ENCODE measurements at regions not wholly inside any gene's neighbourhood (a gene's known extent, or its start where the extent isn't known, plus 50 kb on each side); places are given as distances from the start of the nearest gene placed in this dataset.
"Not testable (repeated sequence)": the region's sequence is repeated elsewhere in the genome, so short reads cannot be mapped to it uniquely, and the experiment has no call there.

DNA sequence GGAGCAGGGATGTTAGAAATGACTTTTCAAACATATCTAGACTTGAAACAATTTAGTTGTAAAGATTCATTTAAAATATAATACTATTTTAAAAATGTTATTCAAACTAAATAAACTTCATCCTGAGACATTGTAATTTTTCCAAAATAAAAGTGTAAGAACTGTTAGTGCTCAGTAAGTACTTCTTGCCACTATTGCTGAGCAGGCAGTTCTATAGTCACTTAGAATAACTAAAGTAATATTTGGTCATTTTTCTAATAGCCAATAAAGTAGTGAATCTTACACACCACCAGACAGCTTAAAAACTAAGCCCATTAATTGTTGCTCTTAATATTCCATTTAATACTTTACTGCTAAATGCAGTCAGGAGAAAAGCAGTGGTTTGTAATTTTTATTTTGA lies 1120.0 kb upstream of the CDH10 start:
- no peak for DNase-seq

DNA sequence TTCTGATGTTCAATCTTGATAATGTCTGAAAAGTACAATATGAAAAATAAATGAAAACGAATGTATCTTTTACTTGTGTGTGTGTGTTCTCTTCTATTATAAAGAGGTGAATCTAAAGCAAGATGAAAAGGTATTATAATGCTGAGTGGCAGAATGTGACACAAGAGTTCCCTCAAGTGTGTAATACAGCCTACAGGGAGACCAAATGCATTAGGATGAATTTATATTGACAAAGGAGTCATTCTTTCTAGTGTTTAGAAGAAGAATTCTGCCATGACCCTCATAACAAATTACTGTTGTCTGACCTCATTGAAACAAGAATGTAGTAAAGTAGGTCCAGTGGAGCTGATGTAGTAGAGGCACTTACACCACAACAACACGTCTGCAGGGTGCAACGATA lies 1119.0 kb upstream of the CDH10 start:
- no peak for DNase-seq

DNA sequence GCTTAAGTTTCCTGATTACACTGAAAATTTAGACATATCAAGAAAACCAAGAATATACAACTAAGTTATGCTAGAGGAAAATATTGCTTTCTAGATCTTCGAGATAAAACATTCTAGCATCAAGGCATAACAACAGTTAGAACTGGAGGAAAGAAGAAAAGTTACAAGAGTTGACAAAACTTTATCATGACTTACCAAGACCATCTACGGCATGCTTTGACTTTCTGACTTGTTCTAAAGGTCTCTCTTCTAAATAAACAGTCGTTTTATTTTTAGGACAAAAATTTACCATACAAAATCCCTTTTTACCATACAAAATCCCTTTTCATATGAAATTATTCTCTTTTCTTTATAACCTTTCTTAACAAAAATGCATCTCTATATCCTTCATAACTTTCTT lies 1110.1 kb upstream of the CDH10 start:
- DNase-seq = no peak

DNA sequence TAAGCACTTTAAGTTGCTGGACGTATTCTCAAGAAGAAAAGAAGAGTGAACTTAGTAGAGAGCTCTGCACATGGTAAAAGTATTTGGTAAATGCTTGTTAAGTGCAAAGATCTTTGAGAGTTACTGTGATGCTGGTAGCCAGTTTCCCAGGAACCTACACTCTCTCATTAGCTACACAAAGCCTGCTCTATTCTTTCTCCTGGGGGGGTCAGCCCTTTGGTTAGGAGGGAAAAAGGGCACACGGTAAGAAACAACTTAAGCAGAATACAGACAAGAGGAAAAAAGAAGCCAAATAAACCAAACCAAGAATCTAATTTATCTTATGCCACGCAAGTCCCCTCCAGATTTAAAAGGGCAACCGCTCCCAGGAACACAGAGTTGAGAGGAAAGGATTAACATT lies 1100.1 kb upstream of the CDH10 start:
- no peak for DNase-seq

DNA sequence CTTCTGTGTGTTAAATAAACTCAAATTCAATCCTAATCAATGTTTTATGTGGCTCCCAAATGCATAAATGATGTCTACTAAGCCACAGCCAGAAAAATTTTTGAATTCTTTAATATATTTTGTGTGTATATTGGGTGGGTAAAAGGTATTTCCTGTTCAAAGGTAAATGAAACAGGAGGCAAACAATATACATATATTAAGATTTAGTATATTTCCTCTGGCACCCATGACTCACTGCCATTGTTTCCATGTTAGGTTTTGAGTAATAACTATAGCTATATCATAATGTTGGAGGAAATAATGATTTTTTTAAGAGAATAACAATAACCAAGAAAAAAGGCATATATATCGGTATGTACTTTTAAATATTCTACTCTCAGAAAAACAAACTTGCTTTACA lies 1071.9 kb upstream of the CDH10 start:
- DNase-seq = no peak

DNA sequence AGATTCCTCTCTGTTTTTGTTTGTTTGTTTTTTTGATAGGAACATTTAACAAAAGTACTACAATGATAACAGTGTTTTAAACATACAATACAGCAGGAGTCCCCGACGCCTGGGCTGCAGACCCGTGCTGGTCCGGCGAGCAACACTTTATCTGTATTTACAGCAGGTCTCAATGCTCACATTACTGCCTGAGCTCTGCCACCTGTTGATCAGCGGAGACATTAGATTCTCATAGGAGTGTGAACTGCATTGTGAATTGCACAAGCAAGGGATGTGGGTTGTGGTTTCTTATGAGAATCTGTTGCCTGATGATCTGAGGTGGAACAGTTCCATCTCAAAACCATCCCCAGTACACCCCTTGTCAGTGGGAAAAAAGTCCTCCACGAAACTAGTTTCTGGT lies 1068.5 kb upstream of the CDH10 start:
- no peak for DNase-seq

DNA sequence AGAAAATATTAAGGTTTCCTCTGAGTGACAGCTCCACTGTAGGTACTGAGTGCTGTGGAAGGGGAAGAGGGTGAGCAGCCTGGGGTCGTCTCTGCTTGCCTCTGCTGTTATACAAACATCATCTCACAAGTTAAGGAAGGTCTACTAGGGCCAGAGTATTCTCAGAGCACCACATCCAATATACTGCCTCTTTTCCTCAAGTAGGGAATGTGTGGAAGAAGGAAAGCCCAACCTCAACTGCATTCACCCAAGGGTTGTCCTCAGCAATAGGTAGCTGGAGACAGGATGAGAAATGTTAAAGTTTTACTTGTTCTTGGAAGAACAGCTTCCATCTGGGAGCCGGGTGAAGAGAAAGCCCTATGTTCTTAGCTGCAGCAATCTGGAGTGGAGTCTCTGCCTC lies 1062.3 kb upstream of the CDH10 start:
- DNase-seq = no peak

DNA sequence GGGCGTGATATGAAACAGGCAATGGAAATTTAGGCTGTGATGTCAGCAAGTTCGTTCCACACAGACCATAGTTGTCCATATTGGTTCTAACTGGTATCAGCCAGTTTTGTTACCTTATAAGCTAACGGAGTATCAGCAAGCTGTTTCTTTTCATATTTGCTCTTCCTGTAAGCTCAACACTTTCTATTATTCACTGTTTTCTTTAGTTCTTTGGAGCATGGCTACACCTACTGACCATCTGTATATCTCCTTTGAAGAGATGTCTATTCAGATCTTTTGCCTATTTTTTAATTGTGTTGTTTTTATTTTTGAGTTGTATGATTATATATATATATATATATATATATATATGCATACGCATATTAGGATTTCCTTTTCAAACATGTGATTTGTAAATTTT lies 1057.2 kb upstream of the CDH10 start:
- no peak for DNase-seq

DNA sequence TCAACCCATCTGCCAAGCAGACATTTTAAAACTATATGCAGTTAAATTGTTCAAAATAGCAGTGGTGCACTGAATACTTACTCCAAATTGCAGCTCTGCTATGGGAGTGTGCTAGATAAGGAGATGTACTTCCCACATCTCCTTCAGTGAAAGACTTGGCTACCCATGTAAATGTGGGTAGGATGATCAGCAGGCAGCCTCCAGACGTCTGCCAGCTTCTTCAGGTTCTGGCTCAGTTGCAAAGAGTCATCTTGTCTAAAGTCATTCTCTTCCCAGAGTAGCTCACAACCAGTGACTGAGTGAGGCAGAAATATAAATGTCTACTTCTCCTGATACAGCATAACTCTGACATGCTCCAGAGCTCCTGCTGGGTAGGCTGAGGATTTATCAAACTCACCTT lies 1050.0 kb upstream of the CDH10 start:
- DNase-seq = no peak

DNA sequence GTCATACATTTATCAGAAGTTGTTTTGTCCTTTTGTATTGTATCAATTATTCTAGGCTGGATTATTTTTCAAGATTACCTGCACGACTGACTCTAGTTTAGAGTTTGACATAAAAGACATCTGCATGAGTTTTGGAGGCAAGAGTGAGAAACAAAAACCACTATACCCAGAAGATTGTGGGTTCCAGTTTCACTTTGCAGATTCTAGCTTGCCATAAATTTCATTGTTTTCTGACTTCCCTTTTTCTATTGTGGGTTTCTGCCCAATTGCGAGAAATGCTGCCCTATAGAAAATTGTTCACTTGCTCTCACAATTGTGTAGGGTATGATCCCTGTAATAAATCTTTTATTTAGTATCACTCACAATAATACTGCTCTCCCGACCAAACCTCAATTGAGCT lies 1043.4 kb upstream of the CDH10 start:
- DNase-seq = no peak

DNA sequence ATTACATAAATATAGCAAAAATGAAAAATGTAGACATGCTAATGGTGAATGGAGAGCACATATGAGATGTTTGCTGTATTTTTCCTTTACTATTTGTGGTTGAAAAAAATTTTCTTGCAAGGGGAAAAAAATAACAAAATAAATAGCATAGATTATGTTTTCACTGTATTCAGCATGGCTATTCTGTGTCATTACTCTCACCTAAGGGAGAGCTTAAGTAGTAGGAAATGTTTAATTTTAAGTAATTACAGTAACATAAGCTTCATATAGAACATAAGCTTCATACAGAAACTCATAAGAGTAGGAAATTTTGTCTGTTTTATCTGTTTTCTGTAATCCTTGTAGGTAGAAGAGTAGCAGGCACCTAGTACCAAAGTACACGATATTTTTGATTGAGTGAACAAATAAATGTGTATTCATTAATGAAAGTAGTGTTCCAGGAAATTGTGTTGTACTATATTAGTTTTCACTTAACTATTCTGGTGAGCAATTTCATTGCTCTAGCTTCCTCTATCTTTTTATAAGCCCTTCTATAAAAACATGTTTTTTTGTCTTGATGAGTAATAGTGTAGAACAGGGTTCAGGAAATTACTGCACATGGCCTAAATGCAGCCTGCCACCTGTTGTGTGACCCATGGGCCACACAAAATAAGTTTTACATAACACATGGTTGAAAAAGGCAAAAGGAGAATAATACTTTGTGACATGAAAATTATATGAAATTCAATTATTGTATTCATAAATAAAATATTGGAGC lies 1025.0 kb upstream of the CDH10 start:
- DNase-seq = no peak

DNA sequence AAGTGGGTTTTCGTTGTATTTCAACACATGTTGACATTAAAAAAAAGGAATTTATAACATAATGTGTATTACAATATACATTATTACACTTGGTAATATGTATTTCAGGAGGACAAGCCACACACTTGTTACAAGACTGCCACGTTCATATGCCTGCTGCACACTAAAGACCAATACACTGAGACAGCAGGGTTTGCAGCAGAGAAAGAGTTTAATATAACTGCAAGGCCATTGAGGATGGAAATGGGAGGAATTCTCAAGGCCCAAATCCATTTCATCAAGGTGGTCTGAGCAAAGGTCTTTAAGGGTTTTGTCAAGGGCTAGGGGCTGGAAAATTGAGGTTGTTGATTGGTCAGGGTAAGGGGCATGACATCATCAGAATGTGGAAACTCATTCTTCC lies 1017.8 kb upstream of the CDH10 start:
- DNase-seq = no peak

DNA sequence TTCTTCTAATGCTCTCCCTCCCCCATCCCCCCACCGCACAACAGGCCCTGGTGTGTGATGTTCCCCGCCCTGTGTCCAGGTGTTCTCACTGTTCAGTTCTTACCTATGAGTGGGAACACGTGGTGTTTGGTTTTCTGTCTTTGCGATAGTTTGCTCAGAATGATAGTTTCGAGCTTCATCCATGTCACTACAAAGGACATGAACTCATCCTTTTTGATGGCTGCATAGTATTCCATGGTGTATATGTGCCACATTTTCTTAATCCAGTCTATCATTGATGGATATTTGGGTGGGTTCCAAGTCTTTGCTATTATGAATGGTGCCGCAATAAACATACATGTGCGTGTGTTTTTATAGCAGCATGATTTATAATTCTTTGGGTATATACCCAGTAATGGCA lies 1005.5 kb upstream of the CDH10 start:
- DNase-seq = not testable (repeated sequence)

DNA sequence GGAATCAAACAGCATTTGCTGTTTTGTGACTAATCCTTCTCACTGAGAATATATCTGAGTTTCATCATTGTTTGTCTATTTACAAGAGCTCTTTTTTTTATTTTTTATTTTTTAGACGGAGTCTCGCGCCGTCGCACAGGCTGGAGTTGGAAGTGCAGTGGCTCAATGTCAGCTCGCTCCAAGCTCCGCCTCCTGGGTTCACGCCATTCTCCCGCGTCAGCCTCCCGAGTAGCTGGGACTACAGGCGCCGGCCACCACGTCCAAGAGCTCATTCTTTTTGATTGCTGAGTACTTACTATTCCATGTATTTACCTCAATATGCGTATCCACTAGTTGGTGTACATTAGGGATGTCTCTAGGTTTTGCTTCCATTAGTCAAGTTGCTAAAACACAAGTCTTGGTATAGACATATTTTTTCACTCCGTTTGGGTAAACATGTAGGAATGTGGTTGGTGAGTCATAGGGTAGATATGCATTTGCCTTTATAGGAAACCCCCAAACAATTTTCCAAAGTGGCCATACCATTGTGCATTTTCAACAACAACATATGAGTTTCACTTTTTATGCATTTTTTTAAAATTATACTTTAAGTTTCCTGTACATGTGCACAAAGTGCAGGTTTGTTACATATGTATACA lies 1005.0 kb upstream of the CDH10 start:
- no peak for DNase-seq

DNA sequence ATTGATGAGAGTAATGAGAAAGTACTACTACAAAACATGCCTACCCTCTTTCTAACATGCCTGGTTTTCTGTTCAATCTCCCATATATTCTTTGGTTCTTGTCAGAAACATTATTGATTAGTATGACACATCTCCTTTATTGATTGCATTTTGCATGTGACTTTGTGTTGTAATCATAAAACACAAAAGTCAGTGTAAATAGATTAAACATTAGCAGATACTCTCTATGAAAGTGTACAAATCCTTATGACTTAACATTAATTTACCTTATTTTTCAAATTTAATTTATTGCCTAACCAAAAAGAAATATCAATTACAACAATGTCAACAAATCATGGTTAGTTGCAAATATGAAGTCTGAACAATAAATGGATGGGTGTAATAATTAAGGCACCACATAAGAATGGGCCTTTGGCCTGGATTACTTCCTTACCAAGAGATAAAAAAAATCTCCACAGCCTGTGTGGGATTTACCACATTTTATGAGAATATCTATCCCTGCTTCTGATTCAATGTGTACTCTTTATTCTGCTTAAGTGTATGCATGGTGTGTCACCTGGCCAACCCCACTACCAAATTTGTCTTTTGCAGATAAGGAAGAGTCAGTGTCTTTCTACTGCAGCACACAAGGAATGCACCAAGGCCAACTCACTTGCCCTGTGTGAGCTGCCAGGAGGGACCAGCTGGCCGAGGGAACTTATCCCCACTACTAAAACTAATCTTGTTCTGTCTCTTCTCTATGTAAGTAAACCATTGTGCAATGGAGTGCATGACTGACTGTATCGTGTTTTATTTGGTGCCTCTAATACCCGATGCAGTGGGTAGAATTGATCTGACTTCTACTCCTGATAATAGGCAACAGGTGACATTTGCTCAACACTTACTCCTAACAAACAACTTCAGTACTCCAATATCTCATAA lies 1001.9 kb upstream of the CDH10 start:
- DNase-seq = no peak

DNA sequence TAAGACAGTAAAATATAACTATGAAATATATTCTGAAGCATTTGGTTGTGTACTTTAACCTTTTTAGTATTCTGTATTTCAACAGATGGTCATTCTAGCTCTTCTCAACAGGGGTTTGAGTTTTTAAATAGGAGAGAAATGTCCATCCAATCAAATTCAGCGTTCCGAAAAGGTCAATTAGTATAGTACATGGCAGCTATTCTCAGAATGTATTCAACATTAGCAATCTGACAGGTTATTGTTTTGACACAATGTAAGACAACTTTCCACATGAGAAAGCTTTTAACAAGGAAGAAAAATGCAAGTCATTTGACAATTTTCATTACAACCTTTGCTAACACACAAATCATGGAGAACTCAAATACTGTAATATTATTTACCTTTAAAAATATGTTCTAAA lies 996.3 kb upstream of the CDH10 start:
- DNase-seq = no peak

DNA sequence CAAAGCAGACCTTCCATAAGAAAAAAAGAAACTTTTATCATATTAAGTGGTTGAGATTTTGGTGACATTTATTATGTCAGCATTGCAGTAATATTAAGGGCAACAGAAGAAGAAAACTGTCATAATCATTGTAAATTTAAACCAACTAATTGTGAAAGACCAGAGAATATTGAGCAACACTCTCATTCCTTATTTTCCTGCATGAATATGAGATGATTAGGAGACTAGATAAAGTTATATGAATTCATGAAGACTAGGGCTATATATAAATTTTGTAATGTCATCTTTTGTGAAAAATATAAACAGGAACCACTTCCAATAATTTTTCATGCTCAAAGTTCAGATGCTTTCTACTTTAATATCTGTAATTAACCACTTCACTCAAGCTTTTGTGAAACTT lies 974.5 kb upstream of the CDH10 start:
- DNase-seq = no peak

DNA sequence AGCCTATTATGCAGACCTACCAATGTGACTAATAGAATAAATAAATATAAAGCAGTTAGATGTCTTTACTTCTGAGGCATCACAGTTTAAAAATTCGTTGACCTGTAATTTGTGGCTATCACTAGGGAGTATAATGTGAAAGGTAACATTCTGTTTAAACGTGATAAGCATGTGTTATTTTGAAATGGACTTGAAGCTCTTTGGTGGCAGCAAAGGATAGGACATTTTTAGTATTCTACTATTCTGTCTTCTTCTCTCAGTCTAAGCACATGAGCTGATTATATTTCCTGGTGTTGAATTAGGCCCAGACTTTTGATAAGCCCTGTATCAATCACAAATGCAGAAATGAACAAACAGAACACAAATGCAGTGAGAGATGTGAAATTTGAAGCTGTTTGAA lies 974.0 kb upstream of the CDH10 start:
- DNase-seq = no peak

DNA sequence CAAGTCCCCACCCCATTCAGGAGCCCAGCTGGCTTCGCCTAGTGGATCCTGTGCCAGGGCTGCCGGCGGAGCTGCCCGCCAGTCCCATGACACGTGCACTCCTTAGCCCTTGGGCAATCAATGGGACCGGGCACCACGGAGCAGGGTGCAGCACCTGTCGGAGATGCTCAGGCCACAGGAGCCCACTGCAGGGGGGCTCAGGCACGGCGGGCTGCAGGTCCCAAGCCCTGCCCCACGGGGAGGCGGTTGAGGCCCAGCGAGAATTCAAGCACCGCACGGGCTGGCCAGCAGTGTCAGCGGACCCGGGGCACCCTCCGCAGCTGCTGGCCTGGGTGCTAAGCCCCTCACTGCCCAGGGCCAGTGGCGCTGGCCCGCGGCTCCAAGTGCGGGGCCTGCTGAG lies 969.7 kb upstream of the CDH10 start:
- no peak for DNase-seq

DNA sequence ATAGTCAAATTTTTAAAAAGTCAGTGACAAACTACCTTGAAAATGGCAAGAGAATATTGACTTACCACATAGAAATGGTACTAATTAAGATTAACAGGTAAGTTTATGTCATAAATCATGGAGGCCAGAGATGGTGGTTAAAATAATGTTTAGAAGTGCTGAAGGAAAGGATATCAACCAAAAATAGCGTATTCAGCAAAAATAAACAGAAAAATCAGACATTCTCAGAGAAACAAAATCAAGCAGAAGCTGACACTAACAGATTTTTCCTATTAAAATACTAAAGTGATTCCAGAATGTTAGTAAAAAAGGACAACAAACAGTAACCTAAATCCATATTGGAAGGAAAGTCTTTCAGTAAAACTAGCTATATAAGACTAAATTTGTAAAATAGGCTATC lies 959.9 kb upstream of the CDH10 start:
- DNase-seq = no peak

DNA sequence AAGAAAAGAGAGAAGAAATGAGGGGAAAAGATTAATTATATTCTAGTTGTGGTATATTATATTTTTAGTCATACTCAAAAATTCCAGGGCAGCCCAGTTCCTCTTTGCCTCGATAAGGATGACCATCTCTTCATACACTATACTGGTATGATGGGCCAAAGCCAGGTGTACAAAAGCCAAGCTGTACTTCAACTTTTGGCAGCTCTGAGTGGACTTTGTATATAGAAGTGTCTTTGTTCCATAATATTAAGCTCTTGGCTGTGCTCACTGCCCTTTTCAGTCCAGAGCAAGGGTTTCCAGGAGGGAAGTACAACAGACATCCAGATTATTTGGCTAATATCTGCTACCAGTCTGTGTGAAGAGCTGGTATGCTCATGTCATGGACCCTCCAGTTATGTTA lies 934.3 kb upstream of the CDH10 start:
- DNase-seq = no peak

DNA sequence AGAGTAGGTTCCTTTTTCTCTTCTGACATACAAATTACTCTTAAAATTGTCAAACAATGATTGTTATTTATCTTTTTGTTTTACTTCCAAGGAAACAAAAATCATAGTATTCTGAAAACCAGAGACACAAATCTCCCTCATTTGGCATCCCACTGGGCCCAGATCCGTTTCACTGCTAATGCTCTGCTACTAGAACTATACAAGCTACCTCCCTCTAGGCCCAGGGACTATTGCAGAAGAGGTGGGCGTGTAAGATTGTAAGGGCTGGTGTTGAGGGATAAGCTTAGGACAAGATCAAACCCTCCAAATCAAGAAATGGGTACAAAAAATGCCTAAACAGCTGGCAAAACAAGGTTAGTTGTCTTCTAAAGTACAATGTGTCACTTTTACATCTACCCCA lies 928.9 kb upstream of the CDH10 start:
- no peak for DNase-seq

DNA sequence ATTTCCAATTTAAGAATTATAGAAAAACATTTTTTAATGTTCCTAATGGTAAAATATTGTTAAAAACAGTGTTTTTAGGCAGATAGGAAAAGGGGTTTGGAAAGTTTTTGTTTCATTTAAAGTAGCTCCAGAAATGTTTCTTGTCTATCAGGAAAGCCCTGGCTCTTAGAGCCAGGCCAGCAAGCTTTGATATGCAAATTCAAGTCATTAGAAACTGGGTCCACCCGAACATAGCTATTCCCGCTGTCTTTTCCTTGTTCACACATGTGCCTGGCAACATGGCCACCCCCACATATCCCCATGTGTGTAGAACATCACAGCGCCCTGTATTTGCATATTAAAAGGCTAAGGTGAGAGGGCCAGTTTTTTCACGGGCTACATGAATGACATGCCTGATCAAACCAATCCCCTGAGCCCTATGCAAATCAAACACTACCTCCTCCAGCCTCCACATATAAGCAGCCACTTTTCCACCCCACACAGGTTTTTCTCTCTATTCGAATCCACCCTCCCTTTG lies 925.3 kb upstream of the CDH10 start:
- DNase-seq = no peak
